ENCODE measurements at regions not wholly inside any gene's neighbourhood (a gene's known extent, or its start where the extent isn't known, plus 50 kb on each side); places are given as distances from the start of the nearest gene placed in this dataset.

- TF ChIP-seq, protein P1, sequence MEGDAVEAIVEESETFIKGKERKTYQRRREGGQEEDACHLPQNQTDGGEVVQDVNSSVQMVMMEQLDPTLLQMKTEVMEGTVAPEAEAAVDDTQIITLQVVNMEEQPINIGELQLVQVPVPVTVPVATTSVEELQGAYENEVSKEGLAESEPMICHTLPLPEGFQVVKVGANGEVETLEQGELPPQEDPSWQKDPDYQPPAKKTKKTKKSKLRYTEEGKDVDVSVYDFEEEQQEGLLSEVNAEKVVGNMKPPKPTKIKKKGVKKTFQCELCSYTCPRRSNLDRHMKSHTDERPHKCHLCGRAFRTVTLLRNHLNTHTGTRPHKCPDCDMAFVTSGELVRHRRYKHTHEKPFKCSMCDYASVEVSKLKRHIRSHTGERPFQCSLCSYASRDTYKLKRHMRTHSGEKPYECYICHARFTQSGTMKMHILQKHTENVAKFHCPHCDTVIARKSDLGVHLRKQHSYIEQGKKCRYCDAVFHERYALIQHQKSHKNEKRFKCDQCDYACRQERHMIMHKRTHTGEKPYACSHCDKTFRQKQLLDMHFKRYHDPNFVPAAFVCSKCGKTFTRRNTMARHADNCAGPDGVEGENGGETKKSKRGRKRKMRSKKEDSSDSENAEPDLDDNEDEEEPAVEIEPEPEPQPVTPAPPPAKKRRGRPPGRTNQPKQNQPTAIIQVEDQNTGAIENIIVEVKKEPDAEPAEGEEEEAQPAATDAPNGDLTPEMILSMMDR (IDR thresholded peaks at IDR 0.05), result no peak
- TF ChIP-seq POLR2A (IDR thresholded peaks at IDR 0.05), result no peak
These were observed 423.5 kb downstream of the MEI4 start for GRCh38 chr6:78076371-78076770.

All from adrenal gland (tissue), 5 donors.